H9 (cell line): ENCODE measurements at regions not wholly inside any gene's neighbourhood (a gene's known extent, or its start where the extent isn't known, plus 50 kb on each side); places are given as distances from the start of the nearest gene placed in this dataset.

Experiments
- DNase-seq: peaks from one replicate; pipeline ENCODE4 v3.0.0-alpha.2; 2017
- H2AFZ ChIP-seq: one replicate; pipeline ENCODE4 v1.6.1; 2013; ENCODE audit warnings: mild to moderate bottlenecking, low read length, control low read depth, moderate library complexity
- H2AK5ac ChIP-seq: 2 replicates; pipeline ENCODE4 v1.6.1; 2013; ENCODE audit warnings: low read length, control low read depth, mixed read lengths; ENCODE audit not compliant: insufficient read length
- H2BK120ac ChIP-seq: one replicate; pipeline ENCODE4 v1.6.1; 2013; ENCODE audit warnings: low read depth, mild to moderate bottlenecking, low read length, control low read depth, inconsistent platforms; ENCODE audit not compliant: poor library complexity, severe bottlenecking
- H2BK12ac ChIP-seq: 2 replicates; pipeline ENCODE4 v1.6.1; 2013; ENCODE audit warnings: low read length, control low read depth, mixed read lengths, low read depth; ENCODE audit not compliant: insufficient read length
- H2BK15ac ChIP-seq: 2 replicates; pipeline ENCODE4 v1.6.1; 2013; ENCODE audit warnings: low read depth, low read length, control low read depth
- H2BK20ac ChIP-seq: one replicate; pipeline ENCODE4 v1.6.1; 2013; ENCODE audit warnings: low read depth, mild to moderate bottlenecking, low read length, control low read depth, inconsistent platforms; ENCODE audit not compliant: poor library complexity, severe bottlenecking
- H2BK5ac ChIP-seq: 2 replicates; pipeline ENCODE4 v1.6.1; 2013; ENCODE audit warnings: low read length, control low read depth, mixed read lengths; ENCODE audit not compliant: insufficient read length
- H3K14ac ChIP-seq: 2 replicates; pipeline ENCODE4 v1.6.1; 2013; ENCODE audit warnings: low read length, control low read depth; ENCODE audit not compliant: insufficient read depth
- H3K18ac ChIP-seq: 2 replicates; pipeline ENCODE4 v1.6.1; 2013; ENCODE audit warnings: low read depth, mild to moderate bottlenecking, mixed read lengths, low read length, control low read depth; ENCODE audit not compliant: insufficient read length
- H3K23ac ChIP-seq: 2 replicates; pipeline ENCODE4 v1.6.1; 2013; ENCODE audit warnings: low read length, control low read depth, mixed read lengths, low read depth; ENCODE audit not compliant: insufficient read length
- H3K23me2 ChIP-seq: 2 replicates; pipeline ENCODE4 v1.6.1; 2013; ENCODE audit warnings: low read depth, mild to moderate bottlenecking, mixed read lengths, low read length, control low read depth; ENCODE audit not compliant: insufficient read length, poor library complexity, severe bottlenecking
- H3K27ac ChIP-seq: 2 replicates; pipeline ENCODE4 v1.5.1; 2013; ENCODE audit warnings: low read length, control low read depth, mixed read lengths, low read depth; ENCODE audit not compliant: insufficient read length
- H3K27me3 ChIP-seq: 2 replicates; pipeline ENCODE4 v1.6.1; 2013; ENCODE audit warnings: low read length, control low read depth, inconsistent platforms; ENCODE audit not compliant: insufficient read depth
- H3K4ac ChIP-seq: 2 replicates; pipeline ENCODE4 v1.6.1; 2013; ENCODE audit warnings: low read depth, mild to moderate bottlenecking, control low read depth, inconsistent platforms, low read length, moderate library complexity
- H3K4me1 ChIP-seq: 2 replicates; pipeline ENCODE4 v1.6.1; 2013; ENCODE audit warnings: low read length, control low read depth, inconsistent platforms; ENCODE audit not compliant: insufficient read depth
- H3K4me2 ChIP-seq: 2 replicates; pipeline ENCODE4 v1.6.1; 2013; ENCODE audit warnings: low read length, control low read depth, mixed read lengths; ENCODE audit not compliant: insufficient read length, insufficient read depth
- H3K56ac ChIP-seq: 2 replicates; pipeline ENCODE4 v1.6.1; 2013; ENCODE audit warnings: low read depth, mild to moderate bottlenecking, mixed read lengths, low read length, control low read depth; ENCODE audit not compliant: insufficient read length
- H3K79me1 ChIP-seq: 2 replicates; pipeline ENCODE4 v1.6.1; 2013; ENCODE audit warnings: low read depth, mild to moderate bottlenecking, moderate library complexity, low read length, control low read depth, inconsistent platforms; ENCODE audit not compliant: insufficient read depth, poor library complexity, severe bottlenecking
- H3K79me2 ChIP-seq: 2 replicates; pipeline ENCODE4 v1.6.1; 2013; ENCODE audit warnings: low read length, control low read depth, inconsistent platforms; ENCODE audit not compliant: insufficient read depth
- H3K9ac ChIP-seq: 2 replicates; pipeline ENCODE4 v1.6.1; 2013; ENCODE audit warnings: low read length, control low read depth, mixed read lengths; ENCODE audit not compliant: insufficient read length; ENCODE audit errors: extremely low read depth
- H3K9me3 ChIP-seq: one replicate; pipeline ENCODE4 v1.6.1; 2013; ENCODE audit warnings: low read depth, low read length, inconsistent platforms; ENCODE audit not compliant: control insufficient read depth
- H3T11ph ChIP-seq: one replicate; pipeline ENCODE4 v1.6.1; 2013; ENCODE audit warnings: mild to moderate bottlenecking, low read length, control low read depth, inconsistent platforms
- H4K20me1 ChIP-seq: one replicate; pipeline ENCODE4 v1.6.1; 2013; ENCODE audit not compliant: control insufficient read depth, insufficient read length, insufficient read depth
- H4K5ac ChIP-seq: 2 replicates; pipeline ENCODE4 v1.6.1; 2013; ENCODE audit warnings: low read depth, mild to moderate bottlenecking, mixed read lengths, low read length, control low read depth; ENCODE audit not compliant: insufficient read length
- H4K8ac ChIP-seq: replicated peaks from 2 replicates; pipeline ENCODE4 v1.6.1; 2013; ENCODE audit warnings: low read length, control low read depth, mixed read lengths, low read depth; ENCODE audit not compliant: insufficient read length
- H4K91ac ChIP-seq: 2 replicates; pipeline ENCODE4 v1.6.1; 2013; ENCODE audit warnings: low read depth, mild to moderate bottlenecking, moderate library complexity, mixed read lengths, low read length, control low read depth; ENCODE audit not compliant: insufficient read length
- H3K27ac Mint-ChIP-seq, 3 experiments: 2 replicates in 2 of 3; 3 replicates in 1 of 3; pipeline ENCODE4 v1.8.0; 2020 to 2021; ENCODE audit warnings: mixed read lengths in 3 of 3, mild to moderate bottlenecking in 1 of 3, moderate library complexity in 1 of 3
- H3K27me3 Mint-ChIP-seq: 2 replicates; pipeline ENCODE4 v1.8.0; 2021; ENCODE audit warnings: low read depth, mild to moderate bottlenecking, moderate library complexity, mixed read lengths
- H3K36me3 Mint-ChIP-seq, 3 experiments: 2 replicates in 2 of 3; 3 replicates in 1 of 3; pipeline ENCODE4 v1.8.0; 2020 to 2021; ENCODE audit warnings: low read depth in 3 of 3, mixed read lengths in 3 of 3; ENCODE audit not compliant: insufficient read depth in 1 of 3
- H3K4me1 Mint-ChIP-seq, 2 experiments: 2 replicates each; pipeline ENCODE4 v1.8.0; 2020; ENCODE audit warnings: mixed read lengths in 2 of 2
- H3K4me3 Mint-ChIP-seq, 2 experiments: 2 replicates in 1 of 2; 3 replicates in 1 of 2; pipeline ENCODE4 v1.8.0; 2020 to 2021; ENCODE audit warnings: mild to moderate bottlenecking in 2 of 2, mixed read lengths in 2 of 2, moderate library complexity in 1 of 2
- H3K9me3 Mint-ChIP-seq, 2 experiments: 2 replicates in 1 of 2; 3 replicates in 1 of 2; pipeline ENCODE4 v1.8.0; 2020; ENCODE audit warnings: mild to moderate bottlenecking in 2 of 2, mixed read lengths in 2 of 2, moderate library complexity in 1 of 2
- WGBS: extraction: QIAGEN DNeasy Blood & Tissue Kit; methylation state at CpG from one replicate; pipeline ENCODE4 v1.1.7; 2013; ENCODE audit warnings: missing lambda C conversion rate, low lambda C conversion rate, mixed read lengths; ENCODE audit not compliant: insufficient read length; ENCODE audit errors: extremely low coverage; 5-methylcytosine and 5-hydroxymethylcytosine counted together
- TF ChIP-seq, protein P1 (sequence below): fragments of 200-600 bp; sonication (generic); conservative IDR thresholded peaks from 3 replicates; pipeline ENCODE4 v1.8.0; 2021; ENCODE audit warnings: antibody characterized with exemption, mild to moderate bottlenecking

DNA sequence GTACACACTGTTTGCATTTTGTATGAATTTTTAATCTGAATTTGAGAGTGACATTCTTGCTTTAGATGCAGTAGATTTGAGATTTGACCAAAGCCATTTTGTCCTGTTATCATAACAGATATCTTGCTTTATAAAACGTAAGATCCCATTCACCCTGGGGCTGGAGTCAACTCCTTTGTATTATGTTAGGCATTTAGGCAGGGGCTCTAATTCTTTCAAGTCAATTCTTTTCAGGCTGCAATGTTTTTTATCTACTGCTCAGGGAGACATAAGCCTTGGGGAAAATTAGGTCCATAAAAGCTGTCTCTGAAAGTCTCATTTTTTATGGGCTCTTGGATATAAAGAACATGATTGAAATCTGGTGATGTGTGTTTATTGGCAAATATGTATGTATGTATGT is 53.0 kb upstream of the CADPS start:
- H3K9ac ChIP-seq, result no peak overlapping the region
- H2BK15ac ChIP-seq, result no peak overlapping the region
- no peaks in the 10 kb centered on the region for H3K79me1 ChIP-seq
- no peak overlapping the region for H3K4ac ChIP-seq
- H3K56ac ChIP-seq, result no peak overlapping the region
- H3K4me1 Mint-ChIP-seq, result peaks cover 12 to 15% of the 10 kb centered on the region in 2 experiments
- H4K5ac ChIP-seq, result no peak overlapping the region
- H3K4me1 ChIP-seq, result no peaks in the 10 kb centered on the region
- H3K27me3 Mint-ChIP-seq, result 0 out of 2 replicates have a peak, but pooled peaks cover 1% of the 10 kb centered on the region
- no peak overlapping the region for H2BK120ac ChIP-seq
- no peak overlapping the region for H4K8ac ChIP-seq
- H2AK5ac ChIP-seq, result no peak overlapping the region
- no peaks in the 10 kb centered on the region for H3K23me2 ChIP-seq
- no peaks in the 10 kb centered on the region for H4K20me1 ChIP-seq
- H3K4me3 Mint-ChIP-seq, result no peak overlapping the region
- H2AFZ ChIP-seq, result no peak overlapping the region
- H2BK20ac ChIP-seq, result no peak overlapping the region
- H3K79me2 ChIP-seq, result no peaks in the 10 kb centered on the region
- no peak overlapping the region for H2BK5ac ChIP-seq
- no peak overlapping the region for H2BK12ac ChIP-seq
- no peak overlapping the region for H3K14ac ChIP-seq
- H3K23ac ChIP-seq, result no peak overlapping the region
- TF ChIP-seq, protein P1, sequence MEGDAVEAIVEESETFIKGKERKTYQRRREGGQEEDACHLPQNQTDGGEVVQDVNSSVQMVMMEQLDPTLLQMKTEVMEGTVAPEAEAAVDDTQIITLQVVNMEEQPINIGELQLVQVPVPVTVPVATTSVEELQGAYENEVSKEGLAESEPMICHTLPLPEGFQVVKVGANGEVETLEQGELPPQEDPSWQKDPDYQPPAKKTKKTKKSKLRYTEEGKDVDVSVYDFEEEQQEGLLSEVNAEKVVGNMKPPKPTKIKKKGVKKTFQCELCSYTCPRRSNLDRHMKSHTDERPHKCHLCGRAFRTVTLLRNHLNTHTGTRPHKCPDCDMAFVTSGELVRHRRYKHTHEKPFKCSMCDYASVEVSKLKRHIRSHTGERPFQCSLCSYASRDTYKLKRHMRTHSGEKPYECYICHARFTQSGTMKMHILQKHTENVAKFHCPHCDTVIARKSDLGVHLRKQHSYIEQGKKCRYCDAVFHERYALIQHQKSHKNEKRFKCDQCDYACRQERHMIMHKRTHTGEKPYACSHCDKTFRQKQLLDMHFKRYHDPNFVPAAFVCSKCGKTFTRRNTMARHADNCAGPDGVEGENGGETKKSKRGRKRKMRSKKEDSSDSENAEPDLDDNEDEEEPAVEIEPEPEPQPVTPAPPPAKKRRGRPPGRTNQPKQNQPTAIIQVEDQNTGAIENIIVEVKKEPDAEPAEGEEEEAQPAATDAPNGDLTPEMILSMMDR, result no peak
- H3K27me3 ChIP-seq, result no peaks in the 10 kb centered on the region
- no peak overlapping the region for H3K4me2 ChIP-seq
- no peak for DNase-seq
- no peak overlapping the region for H3T11ph ChIP-seq
- H3K9me3 Mint-ChIP-seq, result no peaks in the 10 kb centered on the region
- H3K9me3 ChIP-seq, result no peaks in the 10 kb centered on the region
- no peak overlapping the region for H4K91ac ChIP-seq
- no peak overlapping the region for H3K18ac ChIP-seq
- no peaks in the 10 kb centered on the region for H3K36me3 Mint-ChIP-seq
- no peak overlapping the region for H3K27ac Mint-ChIP-seq
- H3K27ac ChIP-seq, result no peak overlapping the region
- no CpG with 5 or more reads among the region's 1 CpG for WGBS
